Vagina (tissue), 2 donors: ENCODE measurements at regions not wholly inside any gene's neighbourhood (a gene's known extent, or its start where the extent isn't known, plus 50 kb on each side); places are given as distances from the start of the nearest gene placed in this dataset.

Source experiments
- DNase-seq, 2 donors: peaks; one replicate each; pipeline ENCODE4 v3.0.0-alpha.2; 2017; ENCODE audit errors: extremely low spot score in 2 of 2
- H3K27ac ChIP-seq: fragments of 200-600 bp; sonication (generic); one replicate; pipeline ENCODE4 v1.5.1; 2019
- H3K27me3 ChIP-seq: fragments of 200-600 bp; sonication (generic); one replicate; pipeline ENCODE4 v1.5.1; 2019
- H3K36me3 ChIP-seq, 2 donors: fragments of 200-600 bp; sonication (generic); one replicate each; pipeline ENCODE4 v1.5.1; 2017 to 2019
- H3K4me1 ChIP-seq: fragments of 200-600 bp; sonication (generic); one replicate; pipeline ENCODE4 v1.5.1; 2019
- H3K4me3 ChIP-seq, 2 donors: fragments of 200-600 bp; sonication (generic); 1 replicate in 1 of 2; 2 replicates in 1 of 2; pipeline ENCODE4 v1.5.1; 2016 to 2019
- H3K9me3 ChIP-seq: fragments of 200-600 bp; sonication (generic); one replicate; pipeline ENCODE4 v1.5.1; 2019
- POLR2A ChIP-seq, 2 donors: fragments of 450-650 bp; IDR thresholded peaks; one replicate each; pipeline ENCODE4 v1.6.1; 2017; ENCODE audit warnings: antibody characterized with exemption in 2 of 2, mild to moderate bottlenecking in 2 of 2, moderate library complexity in 2 of 2
- POLR2AphosphoS5 ChIP-seq, 2 donors: sonication (generic); formaldehyde crosslinking; IDR thresholded peaks; one replicate each; pipeline ENCODE4 v1.9.0; 2017; ENCODE audit warnings: antibody characterized with exemption in 2 of 2, mild to moderate bottlenecking in 2 of 2, low read depth in 1 of 2; ENCODE audit not compliant: insufficient read depth in 1 of 2
- intact Hi-C: fragments of 100-400 bp; cut with DNase I; formaldehyde crosslinking; loops from one replicate; pipeline ENCODE4 v1.15.1; 2023
- TF ChIP-seq, protein P1 (sequence below), 3 experiments: fragments of 450-650 bp in 2 of 3; fragments of 200-600 bp in 1 of 3; sonication (generic) in 1 of 3; IDR thresholded peaks; one replicate each; pipeline ENCODE4 v1.5.1; 2017 to 2019; ENCODE audit warnings: antibody characterized with exemption in 3 of 3, mild to moderate bottlenecking in 2 of 3, moderate library complexity in 2 of 3

DNA sequence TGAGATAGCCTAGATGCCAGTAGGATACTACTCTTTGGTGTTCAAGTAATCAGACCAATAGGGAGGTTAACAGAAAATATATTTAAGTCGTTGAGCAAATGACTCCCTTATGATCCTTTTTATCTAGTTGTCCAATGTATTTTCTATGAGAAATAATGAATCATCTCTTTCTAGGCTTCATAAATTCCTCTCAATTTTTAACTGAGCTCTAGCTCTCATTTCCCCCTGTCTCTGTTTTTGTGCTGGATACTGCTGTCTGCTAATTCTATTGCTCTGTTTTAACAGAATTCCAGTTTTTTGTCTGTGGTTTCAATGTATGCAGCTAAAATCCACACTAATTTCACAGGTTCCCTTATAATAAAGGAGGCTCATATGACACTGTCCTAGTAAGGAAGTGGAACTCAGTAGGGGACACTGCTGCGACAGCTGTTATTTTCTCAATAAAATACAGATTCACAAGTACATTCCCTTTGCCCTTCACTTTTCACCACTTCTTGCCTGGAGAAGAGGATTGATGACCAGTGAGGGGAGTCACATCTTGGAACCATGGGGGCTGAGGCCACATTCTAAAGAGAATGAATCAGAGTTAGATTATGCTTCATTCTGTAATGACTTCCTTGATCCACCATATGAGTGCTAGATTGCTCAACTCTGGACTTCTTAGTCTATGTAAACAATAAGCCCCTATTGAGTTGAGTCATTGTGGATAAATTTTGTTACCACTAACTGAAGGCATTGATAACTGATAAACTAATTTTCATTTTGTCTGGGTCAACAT, 558.7 kb upstream of the KCNMB2 start:
- no peak for TF ChIP-seq POLR2A (IDR thresholded peaks at IDR 0.05)
- no peak for TF ChIP-seq POLR2AphosphoS5 (IDR thresholded peaks at IDR 0.05; ENCODE audit: insufficient read depth in 1 of 2, low read depth in 1 of 2)
- TF ChIP-seq, protein P1, sequence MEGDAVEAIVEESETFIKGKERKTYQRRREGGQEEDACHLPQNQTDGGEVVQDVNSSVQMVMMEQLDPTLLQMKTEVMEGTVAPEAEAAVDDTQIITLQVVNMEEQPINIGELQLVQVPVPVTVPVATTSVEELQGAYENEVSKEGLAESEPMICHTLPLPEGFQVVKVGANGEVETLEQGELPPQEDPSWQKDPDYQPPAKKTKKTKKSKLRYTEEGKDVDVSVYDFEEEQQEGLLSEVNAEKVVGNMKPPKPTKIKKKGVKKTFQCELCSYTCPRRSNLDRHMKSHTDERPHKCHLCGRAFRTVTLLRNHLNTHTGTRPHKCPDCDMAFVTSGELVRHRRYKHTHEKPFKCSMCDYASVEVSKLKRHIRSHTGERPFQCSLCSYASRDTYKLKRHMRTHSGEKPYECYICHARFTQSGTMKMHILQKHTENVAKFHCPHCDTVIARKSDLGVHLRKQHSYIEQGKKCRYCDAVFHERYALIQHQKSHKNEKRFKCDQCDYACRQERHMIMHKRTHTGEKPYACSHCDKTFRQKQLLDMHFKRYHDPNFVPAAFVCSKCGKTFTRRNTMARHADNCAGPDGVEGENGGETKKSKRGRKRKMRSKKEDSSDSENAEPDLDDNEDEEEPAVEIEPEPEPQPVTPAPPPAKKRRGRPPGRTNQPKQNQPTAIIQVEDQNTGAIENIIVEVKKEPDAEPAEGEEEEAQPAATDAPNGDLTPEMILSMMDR (IDR thresholded peaks at IDR 0.05) = no peak
- Histone ChIP-seq H3K4me1 (no peaks in the 10 kb centered on the region), H3K27me3 (no peaks in the 10 kb centered on the region), H3K27ac (no peak overlapping the region), H3K4me3 (no peak overlapping the region), H3K9me3 (no peaks in the 10 kb centered on the region), H3K36me3 (no peaks in the 10 kb centered on the region)
- DNase-seq = no peak
- intact Hi-C loops = no loop called here

DNA sequence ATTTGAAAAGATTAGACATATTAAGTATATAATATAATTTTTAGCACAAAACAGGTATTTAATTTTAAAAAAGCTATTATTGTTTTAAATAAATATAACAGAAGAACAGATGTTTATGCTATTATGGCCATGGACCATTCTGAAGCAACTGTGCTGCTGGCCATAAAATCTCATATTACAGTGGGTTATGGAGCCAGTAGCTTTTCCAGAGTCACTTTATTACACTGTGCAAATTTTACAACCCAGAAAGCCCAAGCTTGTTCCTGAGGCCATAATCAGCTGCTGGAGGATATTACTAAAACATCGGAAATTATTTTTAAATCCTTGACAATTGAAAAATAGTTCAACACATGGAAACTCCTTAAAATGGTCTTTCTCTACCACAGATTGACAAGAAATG, 557.3 kb upstream of the KCNMB2 start:
- Histone ChIP-seq H3K4me1 (no peaks in the 10 kb centered on the region), H3K27ac (no peak overlapping the region), H3K27me3 (no peaks in the 10 kb centered on the region), H3K4me3 (no peak overlapping the region), H3K9me3 (no peaks in the 10 kb centered on the region), H3K36me3 (no peaks in the 10 kb centered on the region)
- intact Hi-C loops = no loop called here
- TF ChIP-seq POLR2A (IDR thresholded peaks at IDR 0.05) (no peak), POLR2AphosphoS5 (IDR thresholded peaks at IDR 0.05; ENCODE audit: insufficient read depth in 1 of 2, low read depth in 1 of 2) (no peak)
- TF ChIP-seq, protein P1 (IDR thresholded peaks at IDR 0.05) = no peak
- DNase-seq = no peak

DNA sequence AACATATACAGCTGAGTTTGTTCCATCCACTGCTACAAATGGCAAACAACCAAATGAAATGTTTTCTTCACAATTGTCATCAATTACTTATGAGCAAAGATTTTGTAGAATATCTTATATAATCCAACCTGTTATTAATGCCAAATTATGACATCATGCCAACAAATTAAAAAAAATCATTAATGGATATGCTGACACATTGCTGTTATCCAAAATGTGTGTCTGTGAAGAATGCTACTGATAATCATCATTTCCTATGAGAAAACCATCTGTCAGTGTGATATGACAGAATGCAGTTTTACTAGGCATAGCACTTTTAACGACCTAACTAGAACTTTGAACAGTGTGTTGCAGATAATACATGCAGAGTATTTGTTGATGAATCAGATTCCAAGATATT, 556.5 kb upstream of the KCNMB2 start:
- H3K4me3 ChIP-seq = no peak overlapping the region
- no peak for DNase-seq
- intact Hi-C loops = loop anchor here (5.0 kb wide), 1 partner anchor 1537 kb away; no protein-coding TSS in a partner anchor
- no peaks in the 10 kb centered on the region for H3K36me3 ChIP-seq
- H3K27me3 ChIP-seq = no peaks in the 10 kb centered on the region
- TF ChIP-seq POLR2A (IDR thresholded peaks at IDR 0.05) (no peak), POLR2AphosphoS5 (IDR thresholded peaks at IDR 0.05; ENCODE audit: insufficient read depth in 1 of 2, low read depth in 1 of 2) (no peak)
- TF ChIP-seq, protein P1 (IDR thresholded peaks at IDR 0.05) = no peak
- H3K9me3 ChIP-seq = no peaks in the 10 kb centered on the region
- no peaks in the 10 kb centered on the region for H3K4me1 ChIP-seq
- H3K27ac ChIP-seq = no peak overlapping the region

DNA sequence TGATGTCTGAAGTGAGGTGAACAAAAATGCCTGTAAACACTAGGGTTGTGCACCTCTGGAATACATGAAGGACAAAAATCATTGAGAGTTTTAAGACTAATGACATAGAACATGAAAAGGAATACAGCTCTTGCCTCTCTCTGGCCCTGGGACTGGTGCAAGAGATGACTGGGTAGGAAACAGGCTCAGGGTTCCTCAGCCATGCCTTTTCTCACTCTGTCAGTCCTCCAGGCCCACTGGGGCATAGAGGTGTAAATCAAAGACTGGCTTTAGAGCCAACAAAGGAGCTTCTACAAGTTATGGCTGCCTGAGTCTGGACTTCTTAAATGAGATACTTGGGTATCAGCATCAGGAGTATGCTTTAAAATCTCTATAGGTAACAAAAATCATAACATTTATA, 554.7 kb upstream of the KCNMB2 start:
- intact Hi-C loops = loop anchor here (5.0 kb wide), 1 partner anchor 1539 kb away; no protein-coding TSS in a partner anchor
- Histone ChIP-seq H3K4me1 (no peaks in the 10 kb centered on the region), H3K27me3 (no peaks in the 10 kb centered on the region), H3K9me3 (no peaks in the 10 kb centered on the region), H3K36me3 (no peaks in the 10 kb centered on the region), H3K27ac (no peak overlapping the region), H3K4me3 (no peak overlapping the region)
- TF ChIP-seq, protein P1 (IDR thresholded peaks at IDR 0.05) = no peak
- TF ChIP-seq POLR2AphosphoS5 (IDR thresholded peaks at IDR 0.05; ENCODE audit: insufficient read depth in 1 of 2, low read depth in 1 of 2) = no peak
- TF ChIP-seq POLR2A (IDR thresholded peaks at IDR 0.05) = no peak
- no peak for DNase-seq

DNA sequence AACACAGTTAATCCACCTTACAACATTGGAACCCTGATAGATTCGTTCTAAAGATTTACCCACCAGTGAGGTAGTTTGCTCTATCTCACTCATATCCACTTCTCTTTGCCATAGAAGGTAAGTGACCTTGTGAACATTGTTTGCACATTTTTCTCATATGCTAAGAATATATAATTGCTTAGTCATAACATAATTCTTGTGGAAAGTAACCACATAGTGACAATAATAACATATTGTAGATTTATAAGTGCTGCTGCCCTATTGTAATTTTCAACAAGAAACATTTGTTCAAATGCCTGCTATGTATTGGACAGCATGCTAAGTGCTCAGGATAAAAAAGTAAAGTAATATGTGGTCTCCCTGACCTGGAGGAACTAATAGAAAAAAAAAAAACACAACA, 554.2 kb upstream of the KCNMB2 start:
- TF ChIP-seq, protein P1 (IDR thresholded peaks at IDR 0.05) = no peak
- no peak for TF ChIP-seq POLR2AphosphoS5 (IDR thresholded peaks at IDR 0.05; ENCODE audit: insufficient read depth in 1 of 2, low read depth in 1 of 2)
- no peak for TF ChIP-seq POLR2A (IDR thresholded peaks at IDR 0.05)
- intact Hi-C loops = loop anchor here (5.0 kb wide), 1 partner anchor 1540 kb away; no protein-coding TSS in a partner anchor
- H3K4me1 ChIP-seq = no peaks in the 10 kb centered on the region
- H3K9me3 ChIP-seq = no peaks in the 10 kb centered on the region
- no peaks in the 10 kb centered on the region for H3K27me3 ChIP-seq
- no peak overlapping the region for H3K27ac ChIP-seq
- H3K36me3 ChIP-seq = no peaks in the 10 kb centered on the region
- DNase-seq = no peak
- H3K4me3 ChIP-seq = no peak overlapping the region
